ENCODE measurements at regions not wholly inside any gene's neighbourhood (a gene's known extent, or its start where the extent isn't known, plus 50 kb on each side); places are given as distances from the start of the nearest gene placed in this dataset.

GRCh38 chr12:83841620-83842019 lies 1071.0 kb downstream of the SLC6A15 start:
- Histone ChIP-seq H3K27me3 (ENCODE audit: insufficient read depth, low read length) (no peaks in the 10 kb centered on the region), H3K9me3 (ENCODE audit: low read length) (no peaks in the 10 kb centered on the region), H3K4me1 (ENCODE audit: insufficient read depth, low read length, severe bottlenecking) (no peaks in the 10 kb centered on the region), H3K27ac (ENCODE audit: low read depth, low read length, poor library complexity, severe bottlenecking) (no peak overlapping the region), H3K36me3 (ENCODE audit: insufficient read depth, low read length) (no peaks in the 10 kb centered on the region), H3K4me3 (ENCODE audit: low read depth, low read length, poor library complexity, severe bottlenecking) (no peak overlapping the region), H3K4me2 (ENCODE audit: low read length) (no peak overlapping the region), H3K9ac (ENCODE audit: low read length) (no peak overlapping the region), H3F3A (ENCODE audit: insufficient read depth, low read length) (no peaks in the 10 kb centered on the region), H2AFZ (ENCODE audit: low read length) (no peak overlapping the region), H3K9me2 (ENCODE audit: low read depth, low read length) (no peaks in the 10 kb centered on the region), H3K79me2 (ENCODE audit: insufficient read depth, low read length) (no peaks in the 10 kb centered on the region), H4K20me1 (ENCODE audit: insufficient read depth, low read length) (no peaks in the 10 kb centered on the region)
- TF ChIP-seq CTCF (IDR thresholded peaks at IDR 0.05; ENCODE audit: low read length) = no peak
- no peak for TF ChIP-seq EZH2 (IDR thresholded peaks at IDR 0.05; ENCODE audit: borderline replicate concordance, low read length)

GRCh38 chr12:83827860-83828259 lies 1084.7 kb downstream of the SLC6A15 start:
- no peaks in the 10 kb centered on the region for H3K79me2 ChIP-seq (ENCODE audit: insufficient read depth, low read length)
- no peak overlapping the region for H2AFZ ChIP-seq (ENCODE audit: low read length)
- no peaks in the 10 kb centered on the region for H3K27me3 ChIP-seq (ENCODE audit: insufficient read depth, low read length)
- H3K4me1 ChIP-seq (ENCODE audit: insufficient read depth, low read length, severe bottlenecking) = no peaks in the 10 kb centered on the region
- H3F3A ChIP-seq (ENCODE audit: insufficient read depth, low read length) = no peaks in the 10 kb centered on the region
- H3K27ac ChIP-seq (ENCODE audit: low read depth, low read length, poor library complexity, severe bottlenecking) = no peak overlapping the region
- no peaks in the 10 kb centered on the region for H3K36me3 ChIP-seq (ENCODE audit: insufficient read depth, low read length)
- no peak overlapping the region for H3K4me3 ChIP-seq (ENCODE audit: low read depth, low read length, poor library complexity, severe bottlenecking)
- TF ChIP-seq CTCF (IDR thresholded peaks at IDR 0.05; ENCODE audit: low read length) = peak; percentile 40; the same call in 1 of the 2 replicates
- no peak for TF ChIP-seq EZH2 (IDR thresholded peaks at IDR 0.05; ENCODE audit: borderline replicate concordance, low read length)
- no peaks in the 10 kb centered on the region for H4K20me1 ChIP-seq (ENCODE audit: insufficient read depth, low read length)
- H3K4me2 ChIP-seq (ENCODE audit: low read length) = no peak overlapping the region
- no peaks in the 10 kb centered on the region for H3K9me3 ChIP-seq (ENCODE audit: low read length)
- H3K9me2 ChIP-seq (ENCODE audit: low read depth, low read length) = no peaks in the 10 kb centered on the region
- no peak overlapping the region for H3K9ac ChIP-seq (ENCODE audit: low read length)

GRCh38 chr12:83827193-83827592 lies 1085.4 kb downstream of the SLC6A15 start:
- Histone ChIP-seq H3K4me3 (ENCODE audit: low read depth, low read length, poor library complexity, severe bottlenecking) (no peak overlapping the region), H3K9me3 (ENCODE audit: low read length) (no peaks in the 10 kb centered on the region), H3K79me2 (ENCODE audit: insufficient read depth, low read length) (no peaks in the 10 kb centered on the region), H3K36me3 (ENCODE audit: insufficient read depth, low read length) (no peaks in the 10 kb centered on the region), H3K27me3 (ENCODE audit: insufficient read depth, low read length) (no peaks in the 10 kb centered on the region), H3K4me2 (ENCODE audit: low read length) (no peak overlapping the region), H3F3A (ENCODE audit: insufficient read depth, low read length) (no peaks in the 10 kb centered on the region), H4K20me1 (ENCODE audit: insufficient read depth, low read length) (no peaks in the 10 kb centered on the region), H3K9ac (ENCODE audit: low read length) (no peak overlapping the region), H3K27ac (ENCODE audit: low read depth, low read length, poor library complexity, severe bottlenecking) (no peak overlapping the region), H3K9me2 (ENCODE audit: low read depth, low read length) (no peaks in the 10 kb centered on the region), H3K4me1 (ENCODE audit: insufficient read depth, low read length, severe bottlenecking) (no peaks in the 10 kb centered on the region), H2AFZ (ENCODE audit: low read length) (no peak overlapping the region)
- TF ChIP-seq CTCF (IDR thresholded peaks at IDR 0.05; ENCODE audit: low read length) (no peak), EZH2 (IDR thresholded peaks at IDR 0.05; ENCODE audit: borderline replicate concordance, low read length) (no peak)
